ENCODE measurements at regions not wholly inside any gene's neighbourhood (a gene's known extent, or its start where the extent isn't known, plus 50 kb on each side); places are given as distances from the start of the nearest gene placed in this dataset.

GRCh38 chr14:89489761-89490437 is 72.9 kb upstream of the FOXN3 start:
- no peak overlapping the region for H3K4me3 Mint-ChIP-seq
- H3K36me3 Mint-ChIP-seq (ENCODE audit: low read depth): peaks cover 12% of the 10 kb centered on the region
- ATAC-seq (ENCODE audit: low read depth) (no peak), DNase-seq (no peak)
- intact Hi-C loops (cut with micrococcal nuclease): loop anchor here (5.0 kb wide), 1 partner anchor 277 kb away; no protein-coding TSS in a partner anchor
- ChIA-PET POLR2A (no interaction called here), CTCF (no interaction called here)
- no peak overlapping the region for H3K27ac Mint-ChIP-seq
- TF ChIP-seq CTCF (IDR thresholded peaks at IDR 0.05): no peak
- H3K27me3 Mint-ChIP-seq: no peaks in the 10 kb centered on the region
- H3K9me3 Mint-ChIP-seq: no peaks in the 10 kb centered on the region
- H3K4me1 Mint-ChIP-seq: peaks cover 18% of the 10 kb centered on the region

- DNase-seq: no peak
- no peak for TF ChIP-seq CTCF (IDR thresholded peaks at IDR 0.05)
- intact Hi-C loops (cut with micrococcal nuclease): no loop called here
- ChIA-PET POLR2A (no interaction called here), CTCF (no interaction called here)
- Mint-ChIP-seq H3K36me3 (ENCODE audit: low read depth) (peaks cover 18% of the 10 kb centered on the region), H3K4me1 (no peaks in the 10 kb centered on the region), H3K9me3 (no peaks in the 10 kb centered on the region), H3K27ac (no peak overlapping the region), H3K4me3 (no peak overlapping the region), H3K27me3 (no peaks in the 10 kb centered on the region)
- ATAC-seq (ENCODE audit: low read depth): no peak
Measured at GRCh38 chr14:89486961-89487360, 69.9 kb upstream of the FOXN3 start.

GRCh38 chr14:89486505-89486904 is 69.5 kb upstream of the FOXN3 start:
- no peaks in the 10 kb centered on the region for H3K27me3 Mint-ChIP-seq
- intact Hi-C loops (cut with micrococcal nuclease): no loop called here

GRCh38 chr14:89485264-89485663 is 68.2 kb upstream of the FOXN3 start:
- TF ChIP-seq CTCF (IDR thresholded peaks at IDR 0.05): no peak
- ChIA-PET POLR2A (interaction anchor here (0.8 kb wide), 1 partner anchor 134 kb away, joined by 3 read pairs; no protein-coding TSS in a partner anchor), CTCF (interaction anchor here (1.2 to 1.3 kb wide), 2 partner anchors 9 to 21 kb away, joined by 3 read pairs; no protein-coding TSS in a partner anchor)
- Mint-ChIP-seq H3K9me3 (no peaks in the 10 kb centered on the region), H3K4me1 (no peaks in the 10 kb centered on the region), H3K27me3 (no peaks in the 10 kb centered on the region), H3K27ac (no peak overlapping the region), H3K4me3 (no peak overlapping the region), H3K36me3 (ENCODE audit: low read depth) (peaks cover 23% of the 10 kb centered on the region)
- DNase-seq: no peak
- no peak for ATAC-seq (ENCODE audit: low read depth)
- intact Hi-C loops (cut with micrococcal nuclease): no loop called here

More at GRCh38 chr14:89486505-89486904, 69.5 kb upstream of the FOXN3 start:
- POLR2A ChIA-PET: no interaction called here
- CTCF ChIA-PET: no interaction called here
- Mint-ChIP-seq H3K36me3 (ENCODE audit: low read depth) (peaks cover 20% of the 10 kb centered on the region), H3K4me1 (no peaks in the 10 kb centered on the region), H3K27ac (no peak overlapping the region), H3K4me3 (no peak overlapping the region), H3K9me3 (no peaks in the 10 kb centered on the region)
- no peak for DNase-seq
- ATAC-seq (ENCODE audit: low read depth): no peak
- TF ChIP-seq CTCF (IDR thresholded peaks at IDR 0.05): no peak

- no peaks in the 10 kb centered on the region for H3K4me1 Mint-ChIP-seq
- intact Hi-C loops (cut with micrococcal nuclease): no loop called here
Measured at GRCh38 chr14:89484051-89484844, 67.2 kb upstream of the FOXN3 start.

More at GRCh38 chr14:89484051-89484844, 67.2 kb upstream of the FOXN3 start:
- H3K4me3 Mint-ChIP-seq: no peak overlapping the region
- DNase-seq: no peak
- no peaks in the 10 kb centered on the region for H3K9me3 Mint-ChIP-seq
- ChIA-PET CTCF (interaction anchor here (1.2 to 1.3 kb wide), 2 partner anchors 10 to 20 kb away, joined by 3 read pairs; no protein-coding TSS in a partner anchor), POLR2A (interaction anchor here (0.8 kb wide), 1 partner anchor 135 kb away, joined by 3 read pairs; no protein-coding TSS in a partner anchor)
- no peak overlapping the region for H3K27ac Mint-ChIP-seq
- ATAC-seq (ENCODE audit: low read depth): no peak
- peaks cover 23% of the 10 kb centered on the region for H3K36me3 Mint-ChIP-seq (ENCODE audit: low read depth)
- H3K27me3 Mint-ChIP-seq: no peaks in the 10 kb centered on the region
- no peak for TF ChIP-seq CTCF (IDR thresholded peaks at IDR 0.05)

Measured in activated B cell treated with CpG ODN at 0.5 μM for 24 hours (primary cell).